ENCODE measurements at regions not wholly inside any gene's neighbourhood (a gene's known extent, or its start where the extent isn't known, plus 50 kb on each side); places are given as distances from the start of the nearest gene placed in this dataset.
A peak's percentile ranks its signal among the peaks of the same experiment; 100 is the strongest.

GRCh38 chrX:39616098-39616729 is 481.5 kb downstream of the BCOR start:
- no peak for DNase-seq

GRCh38 chrX:39616731-39617130 is 481.0 kb downstream of the BCOR start:
- no peak for DNase-seq

DNA sequence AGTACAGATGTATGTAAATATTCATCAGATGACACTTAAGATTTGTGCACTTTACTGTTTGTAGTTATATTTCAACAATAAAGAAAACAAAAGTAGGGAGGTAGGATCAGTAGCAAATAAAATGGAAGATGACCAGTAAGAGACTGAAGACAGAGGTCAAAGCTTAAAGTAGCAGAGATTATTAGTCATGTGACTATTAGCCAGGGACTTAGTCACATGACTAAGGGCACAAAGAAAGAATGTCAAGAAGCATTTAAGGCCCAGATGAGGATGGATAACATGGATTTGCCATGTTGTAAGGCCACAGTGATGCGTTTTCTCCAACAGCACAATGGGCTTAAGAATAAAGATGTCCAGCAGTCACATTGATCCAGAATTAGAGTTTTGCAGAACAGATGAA is 479.6 kb downstream of the BCOR start:
- DNase-seq: no peak

GRCh38 chrX:39619182-39620009 is 478.4 kb downstream of the BCOR start:
- DNase-seq: no peak

- no peak for DNase-seq
These were observed 473.6 kb downstream of the BCOR start for GRCh38 chrX:39624166-39624565.

DNA sequence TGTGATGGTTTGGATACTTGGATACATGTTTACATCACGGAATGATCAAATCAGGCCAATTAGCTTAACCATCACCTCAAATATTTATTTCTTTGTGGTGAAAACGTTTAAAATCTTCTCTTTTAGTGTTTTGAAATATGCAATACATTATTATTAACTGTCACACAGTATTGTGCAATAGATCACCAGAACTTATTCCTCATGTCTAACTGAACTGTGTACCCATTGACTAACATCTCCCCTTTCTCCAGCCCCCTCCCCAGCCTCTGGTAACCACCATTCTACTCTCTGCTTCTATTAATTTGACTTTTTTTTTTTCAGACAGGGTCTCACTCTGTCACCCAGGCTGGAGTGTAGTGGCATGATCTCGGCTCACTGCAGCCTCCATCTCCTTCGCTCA is 471.9 kb downstream of the BCOR start:
- DNase-seq: no peak

DNA sequence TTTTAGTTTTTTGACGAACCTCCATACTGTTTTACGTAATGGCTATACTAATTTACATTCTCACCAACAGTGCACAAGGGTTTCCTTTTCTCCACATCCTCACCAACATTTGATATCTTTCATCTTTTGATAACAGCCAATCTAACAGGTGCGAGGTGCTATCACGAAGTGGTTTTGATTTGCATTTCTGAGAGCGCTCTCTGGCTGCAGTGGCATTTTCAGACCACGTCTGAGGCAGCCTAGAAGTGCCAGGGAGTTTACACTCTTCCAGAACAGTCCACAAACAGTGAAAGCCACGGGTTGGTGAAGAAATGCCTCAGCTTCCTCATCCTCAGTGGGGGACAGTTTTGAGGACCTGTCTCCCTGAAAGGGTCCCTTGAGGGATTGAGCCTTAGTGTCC is 471.0 kb downstream of the BCOR start:
- no peak for DNase-seq

DNA sequence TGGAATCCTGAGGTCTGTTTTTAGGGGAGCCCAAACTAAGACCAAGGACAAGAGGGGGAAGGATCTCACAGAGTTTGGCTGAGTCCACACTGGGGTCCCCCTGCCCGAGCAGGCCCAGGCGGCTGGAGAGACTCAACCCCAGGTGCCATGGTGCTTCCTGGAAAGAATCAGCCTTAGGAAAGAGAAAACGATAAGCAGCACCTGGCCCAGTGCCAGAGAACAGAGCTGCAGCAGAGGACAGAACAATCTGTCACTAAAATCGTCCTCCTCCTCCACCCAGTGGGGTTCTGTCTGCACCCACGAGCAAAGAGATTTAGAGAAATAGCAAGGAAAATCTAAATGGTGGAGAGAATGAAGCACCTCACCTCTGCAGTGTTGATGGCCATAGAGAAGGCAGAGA is 470.5 kb downstream of the BCOR start:
- DNase-seq: no peak

DNA sequence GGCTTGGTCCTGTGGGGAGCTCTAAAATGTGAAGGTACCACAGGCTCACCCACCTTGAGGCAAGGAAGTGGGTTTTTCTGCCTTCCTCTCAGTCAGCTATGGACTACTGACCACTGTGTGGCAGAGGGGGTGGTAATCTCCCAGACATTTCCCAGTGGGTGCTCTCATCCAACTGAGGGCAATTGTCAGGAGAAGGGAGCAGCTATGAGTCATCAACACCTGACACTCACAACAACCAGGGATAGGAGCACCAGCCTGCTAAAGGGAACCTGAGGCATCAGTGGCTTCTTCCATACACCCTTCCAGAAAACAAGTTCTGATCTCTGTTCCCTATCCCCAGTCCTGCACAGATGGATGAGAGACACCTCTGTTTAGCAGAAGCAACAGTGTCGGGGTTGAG is 468.8 kb downstream of the BCOR start:
- DNase-seq: no peak

DNA sequence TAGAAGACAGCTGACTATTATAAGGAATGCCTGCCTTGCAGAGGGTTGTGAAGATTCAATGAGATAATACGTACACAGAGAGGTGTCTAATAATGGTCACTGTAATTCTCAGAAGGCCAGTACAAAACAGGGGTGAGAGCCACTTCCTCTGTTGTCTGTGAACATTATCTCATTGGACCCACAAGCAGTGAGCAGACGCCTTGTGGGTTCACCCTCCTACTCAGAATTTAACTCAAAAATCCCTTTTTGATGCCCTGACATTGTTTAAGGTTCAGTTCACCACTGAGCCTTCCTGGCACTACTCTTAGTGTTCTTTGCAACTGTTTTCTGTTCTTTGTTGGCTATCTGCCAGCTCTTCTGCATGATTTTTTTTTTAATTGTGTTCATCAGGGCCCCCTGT is 467.4 kb downstream of the BCOR start:
- DNase-seq: no peak

DNA sequence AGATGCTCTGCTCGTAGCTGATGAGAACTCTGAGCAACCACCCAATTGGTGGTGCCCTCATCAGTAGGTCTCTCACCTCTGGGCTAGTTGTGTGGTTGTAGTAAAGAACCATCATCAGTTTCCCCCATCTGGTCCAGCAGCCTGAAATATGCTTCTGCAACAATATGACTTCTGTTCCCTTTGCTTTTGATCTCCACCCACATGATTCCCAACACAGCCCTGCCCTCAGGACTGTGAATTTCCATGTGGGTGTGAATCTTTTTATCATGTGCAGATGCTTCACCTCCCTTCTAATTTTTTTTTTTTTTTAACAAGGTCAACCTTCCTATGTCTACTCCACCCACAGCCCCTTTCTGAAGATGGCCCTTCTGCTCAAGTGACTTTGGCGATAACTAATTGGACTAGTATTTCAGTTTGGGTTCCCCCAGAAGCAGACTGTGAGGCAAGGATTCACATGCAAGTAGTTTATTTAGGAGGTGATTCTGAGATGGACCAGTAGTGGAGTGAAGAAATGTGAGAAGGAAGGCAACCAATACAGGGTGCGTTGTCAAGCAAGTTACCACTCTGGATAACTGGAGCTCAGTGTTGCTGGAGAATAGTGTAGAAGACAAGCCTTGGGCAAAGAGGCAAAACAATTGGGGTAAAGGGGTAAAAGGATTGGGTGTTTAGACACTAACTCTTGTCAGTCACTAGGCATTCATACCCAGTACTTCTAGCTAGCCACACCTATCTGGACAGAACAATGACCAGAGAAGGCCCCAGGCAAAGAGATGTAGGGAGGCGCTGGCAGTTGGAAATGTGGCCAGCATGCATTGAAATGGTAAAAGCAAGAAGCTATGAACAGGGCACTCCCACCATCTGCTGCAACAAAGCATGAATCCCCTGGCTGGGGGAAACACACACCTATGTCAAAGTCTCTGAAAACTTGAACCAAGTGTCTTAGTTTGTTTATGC is 466.2 kb downstream of the BCOR start:
- no peak for DNase-seq

- DNase-seq: no peak
These were observed 464.5 kb downstream of the BCOR start for GRCh38 chrX:39633293-39633692.

DNA sequence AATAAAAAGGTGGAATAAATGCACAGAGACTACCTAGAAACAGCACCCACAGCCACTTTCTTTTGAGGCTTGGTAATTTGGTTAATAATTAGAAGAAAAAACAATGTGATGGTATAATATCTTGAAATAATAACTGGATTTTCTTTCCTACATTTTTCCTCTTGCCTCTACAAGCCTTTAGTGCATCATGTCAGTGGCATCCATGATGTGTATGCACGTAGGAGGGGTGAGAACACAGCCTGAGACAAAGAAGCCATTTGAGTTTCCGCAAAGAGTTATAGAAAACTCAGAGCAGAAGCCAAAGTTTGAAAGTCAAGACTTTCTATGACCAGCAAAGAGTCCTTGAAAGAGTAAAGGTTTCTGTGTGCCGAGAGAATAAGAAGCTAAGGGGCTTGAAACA is 461.3 kb downstream of the BCOR start:
- no peak for DNase-seq

GRCh38 chrX:39638526-39638925 is 459.2 kb downstream of the BCOR start:
- DNase-seq: no peak

DNA sequence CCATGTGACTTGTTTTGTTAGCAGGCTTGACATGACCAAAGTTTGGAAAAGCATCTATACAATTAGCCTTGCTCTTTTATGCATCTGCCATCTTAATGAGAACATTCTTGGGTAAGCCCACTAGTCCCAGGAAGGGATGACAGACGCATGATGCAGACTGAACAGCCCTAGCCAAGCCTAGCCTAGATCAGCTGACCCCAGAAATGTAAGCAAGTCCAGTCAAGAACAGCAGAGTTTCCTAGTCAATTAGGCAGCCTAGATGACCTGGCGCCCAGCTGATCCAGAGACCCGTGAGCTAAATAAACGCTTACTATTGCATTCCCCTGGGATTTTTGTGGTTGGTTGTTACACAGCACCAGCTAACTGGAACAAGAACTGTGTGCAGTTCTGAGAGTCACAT is 457.9 kb downstream of the BCOR start:
- no peak for DNase-seq

DNA sequence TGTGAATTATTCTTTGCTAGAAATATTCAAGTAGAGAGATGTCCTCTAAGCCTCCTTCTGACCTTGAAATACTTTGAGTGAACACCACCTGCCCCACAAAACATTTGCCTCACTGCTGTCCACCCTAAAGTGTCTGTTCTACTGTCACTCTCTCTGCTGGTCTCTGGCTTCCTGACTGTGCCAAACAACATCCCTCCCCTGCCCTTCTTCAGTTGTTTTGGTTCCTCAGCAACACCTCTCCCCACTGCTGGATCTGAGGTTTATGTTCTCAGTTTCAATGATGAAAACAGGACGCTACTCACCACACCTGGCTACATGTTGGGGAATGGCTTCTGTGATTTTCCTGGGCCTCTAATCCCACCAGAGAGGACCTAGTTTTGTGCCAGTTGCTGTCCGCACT is 456.9 kb downstream of the BCOR start:
- no peak for DNase-seq

- DNase-seq: no peak
These were observed 455.7 kb downstream of the BCOR start for GRCh38 chrX:39642071-39642470.

DNA sequence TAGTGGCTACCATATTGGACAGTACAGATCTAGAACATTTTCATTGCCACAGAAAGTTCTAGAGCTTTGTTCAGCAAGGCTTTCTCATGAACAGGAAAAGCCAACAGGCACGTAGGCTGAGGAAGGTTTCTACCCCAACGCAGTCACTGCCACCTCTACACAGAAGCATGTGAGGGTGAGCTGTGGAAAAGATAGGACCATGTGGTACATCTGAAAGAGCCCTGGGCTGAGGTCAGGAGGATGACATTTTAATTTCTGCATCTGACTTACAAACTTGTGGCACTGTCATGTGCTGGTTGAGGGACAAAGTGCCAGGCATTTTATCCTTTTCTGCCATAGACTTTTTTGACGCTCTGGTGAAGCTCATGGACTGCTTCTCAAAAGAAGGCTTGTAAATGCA is 454.2 kb downstream of the BCOR start:
- DNase-seq: no peak

DNA sequence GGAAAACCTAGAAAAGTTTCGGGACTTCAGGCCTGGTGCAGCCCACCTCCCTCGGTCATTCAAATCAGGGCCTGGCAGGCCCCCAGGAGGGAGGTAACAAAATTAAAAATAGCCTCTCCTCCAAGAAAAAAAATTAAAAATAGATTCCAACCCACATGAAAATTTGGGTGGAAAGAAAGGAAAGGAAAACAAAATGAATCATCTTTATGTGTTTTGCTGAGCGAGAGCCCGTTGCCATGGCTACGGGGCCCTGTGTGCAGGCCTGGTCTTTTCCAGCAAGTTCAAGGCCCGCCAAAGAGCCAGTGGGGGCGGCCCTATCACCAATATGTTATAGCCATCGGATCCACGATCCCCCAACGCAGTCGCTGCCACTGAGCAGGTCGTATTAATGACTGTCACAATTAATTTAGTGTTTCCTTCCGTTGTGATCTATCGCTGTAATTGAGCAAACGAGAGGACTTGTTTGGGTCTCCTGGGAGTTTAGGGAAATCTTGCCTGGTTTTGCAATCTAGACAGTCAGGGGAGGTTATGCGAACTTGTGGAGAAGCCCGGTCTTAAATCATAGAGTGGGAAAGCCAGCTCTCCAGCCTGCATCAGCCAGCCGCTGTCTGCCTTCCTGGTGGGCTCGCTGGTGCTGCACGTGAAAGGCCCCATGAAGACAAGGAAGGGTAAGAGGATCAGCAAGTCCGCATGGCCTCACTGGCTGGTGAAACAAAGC is 452.4 kb downstream of the BCOR start:
- DNase-seq: peak; percentile 32 to 41

DNA sequence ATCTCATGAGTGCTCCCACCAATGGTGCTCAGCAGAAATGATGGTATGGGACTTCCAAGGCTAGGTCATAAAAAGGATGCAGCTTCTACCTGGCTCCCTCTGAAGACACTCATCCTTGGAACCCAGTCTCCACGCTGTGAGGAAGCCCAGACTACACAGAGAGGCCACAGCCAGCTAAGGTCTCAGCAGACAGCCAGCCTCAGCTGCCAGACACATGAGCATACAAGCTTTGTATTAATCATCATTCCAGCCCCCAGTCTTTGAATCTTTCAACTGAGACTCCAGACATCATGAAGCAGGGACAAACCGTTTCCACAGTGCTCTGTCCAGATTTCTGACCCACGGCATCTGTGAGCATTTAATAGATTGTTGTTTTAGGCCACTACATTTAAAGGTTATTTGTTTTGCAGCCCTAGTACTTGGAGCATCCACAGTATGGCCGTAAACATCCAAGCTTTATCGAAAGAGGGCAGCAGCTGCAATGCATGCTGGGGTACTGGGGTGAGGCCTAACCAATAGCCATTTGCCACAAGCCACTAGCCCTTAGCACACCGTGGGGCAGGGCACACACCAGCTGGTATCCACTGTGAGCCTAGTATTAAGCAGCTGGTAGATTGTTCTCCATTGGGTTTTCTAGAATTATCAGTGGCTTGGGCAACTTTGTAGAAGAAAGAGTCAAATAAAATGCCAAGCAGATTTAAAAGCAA is 449.1 kb downstream of the BCOR start:
- DNase-seq: no peak

DNA sequence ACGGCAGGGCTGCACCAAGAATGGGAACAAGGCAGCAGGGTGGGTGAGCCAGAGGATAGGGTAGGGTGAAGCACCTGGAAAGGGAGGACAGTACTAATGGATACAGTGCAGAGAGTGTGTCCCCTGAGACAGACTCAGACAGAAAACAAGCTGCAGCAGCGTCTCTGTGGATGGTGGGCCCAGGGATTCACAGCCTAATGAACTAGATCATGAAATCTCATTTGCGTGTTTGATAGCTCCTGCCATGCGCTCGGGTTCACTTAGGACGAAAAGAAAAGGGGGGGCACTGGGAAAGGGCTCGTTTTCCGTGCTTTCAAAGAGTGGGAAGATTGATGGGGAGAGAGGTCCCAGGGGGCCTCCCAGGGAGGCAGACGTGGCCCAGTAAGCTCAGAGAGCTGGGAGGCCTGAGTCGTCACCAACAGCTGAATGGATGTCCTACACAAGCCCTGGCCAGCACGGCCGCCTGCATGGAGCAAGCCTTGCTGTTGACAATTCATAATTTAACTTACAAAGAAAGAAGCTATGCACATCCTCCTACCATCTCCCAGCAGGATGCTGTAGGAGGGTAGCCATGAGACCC is 446.9 kb downstream of the BCOR start:
- DNase-seq: no peak

GRCh38 chrX:39652336-39652735 is 445.4 kb downstream of the BCOR start:
- peak; percentile 42 to 54 for DNase-seq

Data from activated T-cell treated with anti-CD3 and anti-CD28 coated beads, Interleukin-2, amount 50 U/mL, for 48 hours (primary cell).